ENCODE measurements at regions not wholly inside any gene's neighbourhood (a gene's known extent, or its start where the extent isn't known, plus 50 kb on each side); places are given as distances from the start of the nearest gene placed in this dataset.

DNA sequence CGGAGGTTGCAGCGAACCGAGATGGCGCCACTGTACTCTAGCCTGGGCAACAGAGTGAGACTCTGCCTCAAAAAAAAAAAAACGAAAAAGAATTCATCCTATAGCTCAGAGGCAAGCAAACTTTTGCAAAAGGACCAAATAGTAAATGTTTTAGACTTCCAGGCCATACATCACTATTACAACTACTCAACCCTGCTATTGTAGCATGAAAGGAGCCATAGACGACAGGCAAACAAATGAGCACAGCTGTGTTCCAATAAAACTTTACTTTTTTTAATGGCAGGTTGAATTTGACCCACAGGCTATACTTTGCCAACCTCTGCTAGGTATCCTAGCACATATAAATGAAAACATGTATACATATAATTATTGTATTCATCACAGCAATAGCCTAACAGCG lies 58.9 kb upstream of the SLC30A5 start:
- TF ChIP-seq, protein P1, sequence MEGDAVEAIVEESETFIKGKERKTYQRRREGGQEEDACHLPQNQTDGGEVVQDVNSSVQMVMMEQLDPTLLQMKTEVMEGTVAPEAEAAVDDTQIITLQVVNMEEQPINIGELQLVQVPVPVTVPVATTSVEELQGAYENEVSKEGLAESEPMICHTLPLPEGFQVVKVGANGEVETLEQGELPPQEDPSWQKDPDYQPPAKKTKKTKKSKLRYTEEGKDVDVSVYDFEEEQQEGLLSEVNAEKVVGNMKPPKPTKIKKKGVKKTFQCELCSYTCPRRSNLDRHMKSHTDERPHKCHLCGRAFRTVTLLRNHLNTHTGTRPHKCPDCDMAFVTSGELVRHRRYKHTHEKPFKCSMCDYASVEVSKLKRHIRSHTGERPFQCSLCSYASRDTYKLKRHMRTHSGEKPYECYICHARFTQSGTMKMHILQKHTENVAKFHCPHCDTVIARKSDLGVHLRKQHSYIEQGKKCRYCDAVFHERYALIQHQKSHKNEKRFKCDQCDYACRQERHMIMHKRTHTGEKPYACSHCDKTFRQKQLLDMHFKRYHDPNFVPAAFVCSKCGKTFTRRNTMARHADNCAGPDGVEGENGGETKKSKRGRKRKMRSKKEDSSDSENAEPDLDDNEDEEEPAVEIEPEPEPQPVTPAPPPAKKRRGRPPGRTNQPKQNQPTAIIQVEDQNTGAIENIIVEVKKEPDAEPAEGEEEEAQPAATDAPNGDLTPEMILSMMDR (IDR thresholded peaks at IDR 0.05): no peak
- H3K9ac ChIP-seq (ENCODE audit: insufficient read depth, low read length, poor library complexity, severe bottlenecking): no peak overlapping the region
- intact Hi-C loops (cut with micrococcal nuclease): no loop called here
- no peak overlapping the region for H3K27ac ChIP-seq (ENCODE audit: low read depth in 1 of 2, low read length in 2 of 2)
- H3K4me2 ChIP-seq (replicated peaks; ENCODE audit: extremely low read depth, low read length, poor library complexity, severe bottlenecking): no peak overlapping the region
- no peaks in the 10 kb centered on the region for H3K4me1 ChIP-seq (ENCODE audit: control insufficient read depth in 1 of 2, insufficient read depth in 2 of 2, low read length in 2 of 2)
- Mint-ChIP-seq H3K4me3 (no peak overlapping the region), H3K27ac (peak overlapping the region in 1 of 7 donors; percentile 2), H3K9me3 (peaks cover 0 to 2% (median 0%) of the 10 kb centered on the region in 7 donors), H3K36me3 (no peaks in the 10 kb centered on the region), H3K27me3 (ENCODE audit: low read depth in 3 of 3) (peaks cover 0 to 2% (median 0%) of the 10 kb centered on the region in 3 donors), H3K4me1 (no peaks in the 10 kb centered on the region)
- DNase-seq: no peak
- no peaks in the 10 kb centered on the region for H3K36me3 ChIP-seq (replicated peaks in 1 of 2; ENCODE audit: control insufficient read depth in 1 of 2, insufficient read depth in 2 of 2, low read length in 2 of 2)
- H3K4me3 ChIP-seq (replicated peaks in 1 of 3; ENCODE audit: low read depth in 2 of 3, low read length in 3 of 3): no peak overlapping the region
- H3K79me2 ChIP-seq (ENCODE audit: insufficient read depth, low read length): no peaks in the 10 kb centered on the region
- 100% methylated on average over 5 of the region's 7 CpGs for WGBS (ENCODE audit: insufficient coverage)
- H2AFZ ChIP-seq (ENCODE audit: insufficient read depth, low read depth, low read length, poor library complexity, severe bottlenecking): no peak overlapping the region
- no peaks in the 10 kb centered on the region for H3K9me3 ChIP-seq (replicated peaks in 1 of 2; ENCODE audit: control insufficient read depth in 1 of 2, insufficient read depth in 1 of 2, low read length in 2 of 2)
- H4K20me1 ChIP-seq (ENCODE audit: insufficient read depth, low read length): no peaks in the 10 kb centered on the region
- no peaks in the 10 kb centered on the region for H3K27me3 ChIP-seq (ENCODE audit: control insufficient read depth in 2 of 2, insufficient read depth in 2 of 2, low read length in 2 of 2)

DNA sequence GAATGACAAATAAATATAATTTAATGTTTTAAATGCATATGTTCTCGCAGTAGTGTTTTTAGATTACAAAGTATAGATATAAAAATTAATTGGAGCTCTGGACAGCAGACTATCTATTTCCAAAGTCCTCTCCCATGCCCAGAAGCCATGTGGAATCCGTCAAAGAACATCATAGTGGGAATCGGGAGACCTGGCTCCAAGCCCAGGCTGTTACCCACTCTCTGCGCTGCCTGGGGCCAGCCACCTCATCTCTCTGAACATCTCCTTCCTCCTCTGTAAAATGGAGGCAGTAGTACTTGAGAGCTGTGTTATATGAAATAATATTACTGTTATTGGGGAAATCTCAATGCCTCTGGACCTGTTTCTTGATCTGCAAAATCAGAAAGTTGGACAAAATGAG lies 58.1 kb upstream of the SLC30A5 start:
- TF ChIP-seq, protein P1 (IDR thresholded peaks at IDR 0.05): no peak
- H3K9me3 ChIP-seq (replicated peaks in 1 of 2; ENCODE audit: control insufficient read depth in 1 of 2, insufficient read depth in 1 of 2, low read length in 2 of 2): no peaks in the 10 kb centered on the region

More for the DNA sequence above, 58.1 kb upstream of the SLC30A5 start:
- intact Hi-C loops (cut with micrococcal nuclease): no loop called here
- Histone ChIP-seq H4K20me1 (ENCODE audit: insufficient read depth, low read length) (no peaks in the 10 kb centered on the region), H3K27ac (ENCODE audit: low read depth in 1 of 2, low read length in 2 of 2) (no peak overlapping the region), H3K9ac (ENCODE audit: insufficient read depth, low read length, poor library complexity, severe bottlenecking) (no peak overlapping the region), H3K4me3 (replicated peaks in 1 of 3; ENCODE audit: low read depth in 2 of 3, low read length in 3 of 3) (no peak overlapping the region), H3K4me1 (ENCODE audit: control insufficient read depth in 1 of 2, insufficient read depth in 2 of 2, low read length in 2 of 2) (no peaks in the 10 kb centered on the region), H3K4me2 (replicated peaks; ENCODE audit: extremely low read depth, low read length, poor library complexity, severe bottlenecking) (no peak overlapping the region), H2AFZ (ENCODE audit: insufficient read depth, low read depth, low read length, poor library complexity, severe bottlenecking) (no peak overlapping the region), H3K36me3 (replicated peaks in 1 of 2; ENCODE audit: control insufficient read depth in 1 of 2, insufficient read depth in 2 of 2, low read length in 2 of 2) (no peaks in the 10 kb centered on the region), H3K79me2 (ENCODE audit: insufficient read depth, low read length) (no peaks in the 10 kb centered on the region), H3K27me3 (ENCODE audit: control insufficient read depth in 2 of 2, insufficient read depth in 2 of 2, low read length in 2 of 2) (no peaks in the 10 kb centered on the region)
- Mint-ChIP-seq H3K4me3 (no peak overlapping the region), H3K9me3 (peaks cover 0 to 2% (median 0%) of the 10 kb centered on the region in 7 donors), H3K36me3 (no peaks in the 10 kb centered on the region), H3K27me3 (ENCODE audit: low read depth in 3 of 3) (peaks cover 0 to 2% (median 0%) of the 10 kb centered on the region in 3 donors), H3K4me1 (no peaks in the 10 kb centered on the region), H3K27ac (no peak overlapping the region)
- no CpG with 5 or more reads among the region's 4 CpGs for WGBS (ENCODE audit: insufficient coverage)
- no peak for DNase-seq

Measured in CD14-positive monocyte (primary cell).